ENCODE measurements at regions not wholly inside any gene's neighbourhood (a gene's known extent, or its start where the extent isn't known, plus 50 kb on each side); places are given as distances from the start of the nearest gene placed in this dataset.

- no peaks in the 10 kb centered on the region for H3K36me3 Mint-ChIP-seq (ENCODE audit: low read depth)
- H3K9me3 Mint-ChIP-seq, result peaks cover 3% of the 10 kb centered on the region
- DNase-seq (no peak), ATAC-seq (no peak)
- no peaks in the 10 kb centered on the region for H3K4me1 Mint-ChIP-seq (ENCODE audit: low read depth)
- ChIA-PET POLR2A (no interaction called here), CTCF (no interaction called here)
- intact Hi-C loops (cut with micrococcal nuclease), result no loop called here
- no peak overlapping the region for H3K27ac Mint-ChIP-seq
- H3K4me3 Mint-ChIP-seq, result no peak overlapping the region
- no peak for TF ChIP-seq CTCF (IDR thresholded peaks at IDR 0.05)
- peaks cover 2% of the 10 kb centered on the region for H3K27me3 Mint-ChIP-seq
These were observed 288.0 kb upstream of the TMTC4 start for GRCh38 chr13:100962585-100962984.

DNA sequence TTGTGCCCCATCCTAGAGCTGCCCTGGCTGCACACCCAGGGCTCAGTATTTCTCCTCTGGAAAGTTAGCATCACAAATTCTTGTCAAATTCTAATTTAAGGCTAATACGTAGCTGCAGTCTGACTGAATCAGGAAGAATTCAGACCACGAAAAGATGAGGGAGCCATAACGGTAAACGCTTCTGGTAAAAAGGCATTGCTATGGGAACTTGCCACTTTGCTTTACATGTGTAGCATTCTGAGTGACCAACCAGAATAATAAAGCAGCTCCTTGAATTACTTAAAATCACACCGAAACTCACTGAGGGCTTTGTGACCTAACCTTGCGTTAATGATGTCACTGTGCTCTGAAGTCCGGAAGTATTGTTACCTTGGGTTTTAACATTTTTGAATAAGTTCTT lies 286.6 kb upstream of the TMTC4 start:
- no peak for ATAC-seq
- intact Hi-C loops (cut with micrococcal nuclease), result no loop called here
- DNase-seq, result no peak
- TF ChIP-seq CTCF (IDR thresholded peaks at IDR 0.05), result no peak
- no peaks in the 10 kb centered on the region for H3K36me3 Mint-ChIP-seq (ENCODE audit: low read depth)
- H3K9me3 Mint-ChIP-seq, result peaks cover 3% of the 10 kb centered on the region
- ChIA-PET CTCF (no interaction called here), POLR2A (no interaction called here)
- no peak overlapping the region for H3K27ac Mint-ChIP-seq
- H3K4me3 Mint-ChIP-seq, result no peak overlapping the region
- H3K4me1 Mint-ChIP-seq (ENCODE audit: low read depth), result no peaks in the 10 kb centered on the region
- H3K27me3 Mint-ChIP-seq, result peaks cover 2% of the 10 kb centered on the region

- no peak for DNase-seq
- H3K27me3 Mint-ChIP-seq, result peaks cover 2% of the 10 kb centered on the region
- ChIA-PET POLR2A (no interaction called here), CTCF (no interaction called here)
- TF ChIP-seq CTCF (IDR thresholded peaks at IDR 0.05), result no peak
- intact Hi-C loops (cut with micrococcal nuclease), result no loop called here
- ATAC-seq, result no peak
- no peak overlapping the region for H3K4me3 Mint-ChIP-seq
- no peaks in the 10 kb centered on the region for H3K36me3 Mint-ChIP-seq (ENCODE audit: low read depth)
- H3K27ac Mint-ChIP-seq, result no peak overlapping the region
- H3K4me1 Mint-ChIP-seq (ENCODE audit: low read depth), result no peaks in the 10 kb centered on the region
- H3K9me3 Mint-ChIP-seq, result no peaks in the 10 kb centered on the region
These were observed 284.2 kb upstream of the TMTC4 start for GRCh38 chr13:100958831-100959230.

DNA sequence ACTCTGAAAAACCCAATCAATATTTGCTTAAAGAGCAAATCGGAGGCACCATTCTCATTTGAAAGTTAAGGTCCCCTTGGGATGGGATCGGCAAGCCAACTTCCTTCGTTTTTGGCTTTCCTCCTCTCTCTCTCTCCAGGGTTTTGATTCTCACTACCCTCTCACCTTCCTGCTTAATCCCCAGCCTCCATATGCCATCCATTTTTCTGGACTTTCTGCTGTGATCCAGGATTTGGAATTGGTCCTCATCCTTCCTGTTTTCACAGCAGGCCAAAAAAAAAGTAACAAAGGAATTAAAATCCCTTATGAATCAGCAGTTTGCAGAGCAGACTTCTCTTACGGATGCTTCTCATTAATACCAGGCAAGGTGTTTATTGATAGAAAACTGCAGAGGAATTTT lies 283.1 kb upstream of the TMTC4 start:
- no peak for ATAC-seq

More for the DNA sequence above, 283.1 kb upstream of the TMTC4 start:
- no peak for DNase-seq
- TF ChIP-seq CTCF (IDR thresholded peaks at IDR 0.05), result no peak
- no peak overlapping the region for H3K4me3 Mint-ChIP-seq
- intact Hi-C loops (cut with micrococcal nuclease), result no loop called here
- POLR2A ChIA-PET, result no interaction called here
- no peak overlapping the region for H3K27ac Mint-ChIP-seq
- H3K36me3 Mint-ChIP-seq (ENCODE audit: low read depth), result no peaks in the 10 kb centered on the region
- H3K4me1 Mint-ChIP-seq (ENCODE audit: low read depth), result no peaks in the 10 kb centered on the region
- H3K9me3 Mint-ChIP-seq, result no peaks in the 10 kb centered on the region
- CTCF ChIA-PET, result no interaction called here
- peaks cover 2% of the 10 kb centered on the region for H3K27me3 Mint-ChIP-seq

Data from activated CD8-positive, alpha-beta T cell treated with anti-CD3 and anti-CD28 coated beads for 36 hours (primary cell).